HG02884 (cell line): ENCODE measurements at regions not wholly inside any gene's neighbourhood (a gene's known extent, or its start where the extent isn't known, plus 50 kb on each side); places are given as distances from the start of the nearest gene placed in this dataset.
"Not testable (repeated sequence)": the region's sequence is repeated elsewhere in the genome, so short reads cannot be mapped to it uniquely, and the experiment has no call there.

Source experiments
- ATAC-seq: cut with Tn5 transposase; IDR thresholded peaks from one replicate; pipeline ENCODE4 v1.9.1; 2021; ENCODE audit warnings: mild to moderate bottlenecking, moderate library complexity; ENCODE audit not compliant: unreplicated experiment

- peak; percentile 60 for ATAC-seq
These were observed 62.9 kb downstream of the GLRX5 start for GRCh38 chr14:95597784-95598211.

DNA sequence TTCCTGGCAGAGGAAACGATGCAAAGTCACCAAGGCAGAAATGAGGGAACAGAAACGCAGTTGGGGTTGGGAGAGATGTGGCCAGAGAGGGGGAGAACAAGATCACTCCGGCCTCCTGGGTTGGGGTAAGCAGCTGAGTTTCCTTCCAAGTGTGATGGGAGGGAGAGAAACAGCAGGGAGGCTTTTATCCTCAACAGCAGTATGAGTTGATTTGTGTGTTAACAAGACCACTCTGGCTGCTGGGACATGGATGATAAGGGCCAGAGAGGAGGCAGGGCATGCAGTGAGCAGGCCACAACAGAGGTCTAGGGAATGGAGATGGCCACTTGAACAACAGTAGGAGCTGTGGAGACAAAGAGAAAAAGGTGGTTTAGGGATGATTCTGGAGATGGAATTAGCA, 66.8 kb downstream of the GLRX5 start:
- ATAC-seq, result no peak

- no peak for ATAC-seq
These were observed 68.6 kb downstream of the GLRX5 start for GRCh38 chr14:95603415-95603814.

GRCh38 chr14:95606266-95606665, 71.4 kb downstream of the GLRX5 start:
- ATAC-seq, result no peak

DNA sequence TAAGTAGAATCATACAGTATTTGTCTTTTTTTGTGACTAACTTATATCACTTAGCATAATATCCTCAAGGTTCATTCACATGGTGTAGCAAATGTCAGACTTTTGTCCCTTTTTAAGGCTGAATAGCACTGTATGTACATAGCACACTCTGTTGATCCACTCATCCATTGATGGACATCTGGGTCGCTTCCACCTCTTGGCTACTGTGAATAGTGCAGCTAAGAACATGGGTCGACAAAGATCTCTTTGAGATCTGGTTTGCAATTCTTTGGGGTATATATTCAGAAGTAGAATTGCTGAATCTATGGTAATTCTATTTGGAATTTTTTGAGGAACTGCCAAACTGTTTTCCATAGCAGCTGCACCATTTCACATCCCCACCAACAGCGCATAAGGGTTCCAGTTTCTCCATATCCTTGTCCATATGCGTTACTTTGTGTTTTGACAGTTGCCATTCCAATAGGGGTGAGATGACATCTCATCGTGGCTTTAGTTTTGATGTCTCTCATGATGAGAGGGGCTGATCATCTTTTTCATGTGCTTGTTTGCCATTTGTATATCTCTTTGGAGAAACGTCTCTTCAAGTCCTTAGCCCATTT, 73.9 kb downstream of the GLRX5 start:
- ATAC-seq, result no peak

DNA sequence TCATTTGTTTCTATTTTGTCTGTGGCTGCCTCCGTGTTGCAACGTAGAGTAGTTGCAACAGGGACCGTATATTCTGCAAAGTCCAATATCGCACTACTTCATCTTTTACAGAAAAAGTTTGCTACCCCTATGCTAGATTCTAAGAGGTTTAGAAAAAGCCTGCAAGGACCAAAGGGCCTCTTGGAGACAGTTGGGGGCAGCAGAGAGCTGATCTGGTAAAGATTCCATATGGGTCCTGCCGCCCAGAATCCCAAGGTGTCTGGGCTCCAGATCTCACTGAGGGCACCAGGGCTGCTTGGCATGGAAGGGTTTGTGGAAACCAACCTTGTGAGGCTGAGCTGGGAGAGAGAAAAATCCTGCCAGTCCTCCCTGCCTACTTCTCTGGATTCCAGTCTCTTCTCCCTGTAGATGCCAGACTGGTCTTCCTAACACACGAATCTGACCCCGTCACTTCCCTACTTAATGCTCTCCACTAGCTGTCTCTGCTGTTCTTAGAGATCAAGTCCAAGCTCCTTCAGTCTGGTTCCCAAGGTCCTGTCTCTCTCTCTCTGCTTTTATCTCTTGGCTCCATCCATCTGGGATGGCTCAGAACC, 74.6 kb downstream of the GLRX5 start:
- no peak for ATAC-seq

- ATAC-seq, result no peak
These were observed 74.8 kb upstream of the TCL1B start for GRCh38 chr14:95611293-95611880.

DNA sequence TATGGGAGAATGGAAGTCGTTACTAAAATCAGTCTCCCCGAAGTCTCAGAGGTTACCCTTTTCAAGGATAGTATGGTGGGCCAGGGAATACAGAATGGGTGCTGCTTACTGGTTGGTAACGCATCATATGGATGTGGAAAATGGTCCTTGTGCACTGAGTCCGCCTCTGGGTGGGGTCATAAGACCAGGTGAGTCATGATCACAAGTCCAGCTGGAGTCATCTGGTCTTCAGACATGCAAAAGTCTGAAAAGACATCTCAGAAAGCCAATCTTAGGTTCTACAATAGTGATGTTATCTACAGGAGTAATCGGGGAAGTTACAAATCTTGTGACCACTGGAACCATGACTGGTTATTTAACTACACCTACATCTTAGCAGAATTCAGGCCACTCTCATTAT, 71.9 kb upstream of the TCL1B start:
- no peak for ATAC-seq

- no peak for ATAC-seq
These were observed 69.5 kb upstream of the TCL1B start for GRCh38 chr14:95616745-95617144.

GRCh38 chr14:95619785-95620417, 66.3 kb upstream of the TCL1B start:
- ATAC-seq, result no peak

DNA sequence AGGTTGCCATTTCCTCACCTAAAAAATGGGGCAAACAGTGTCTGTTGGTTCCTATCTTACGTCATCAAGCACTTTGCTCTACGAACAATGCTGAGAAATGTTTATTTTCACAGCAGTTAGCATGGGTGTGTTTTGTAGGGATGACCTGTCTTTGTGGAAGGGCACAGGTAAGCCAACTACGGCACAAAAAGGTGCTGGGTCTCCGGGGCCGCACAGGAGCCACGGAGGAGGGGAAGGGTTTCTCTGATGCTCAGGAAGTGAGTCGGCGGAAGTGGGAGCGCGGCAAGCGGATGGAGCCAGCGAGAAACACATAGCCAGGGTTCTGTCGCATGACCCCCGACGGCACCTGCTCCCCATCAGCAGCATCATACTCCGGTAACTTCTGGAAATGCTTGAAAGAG, 65.6 kb upstream of the TCL1B start:
- no peak for ATAC-seq

- ATAC-seq, result no peak
These were observed 63.0 kb upstream of the TCL1B start for GRCh38 chr14:95623195-95623594.

GRCh38 chr14:95625710-95626109, 60.5 kb upstream of the TCL1B start:
- ATAC-seq, result not testable (repeated sequence)

- ATAC-seq, result no peak
These were observed 51.2 kb upstream of the TCL1B start for GRCh38 chr14:95635051-95635450.
